BLaER1 treated with 17β-estradiol and CSF1 and Interleukin-3, amounts not matched to agents 10 nM and 100 nM (cell line): ENCODE measurements at regions not wholly inside any gene's neighbourhood (a gene's known extent, or its start where the extent isn't known, plus 50 kb on each side); places are given as distances from the start of the nearest gene placed in this dataset.
"Not testable (repeated sequence)": the region's sequence is repeated elsewhere in the genome, so short reads cannot be mapped to it uniquely, and the experiment has no call there.

Experiments
- H3K27ac ChIP-seq, 11 experiments: shearing (Covaris generic); formaldehyde crosslinking; 2 replicates each; pipeline ENCODE4 v1.8.1; 2022
- H3K27me3 ChIP-seq, 11 experiments: shearing (Covaris generic); formaldehyde crosslinking; 2 replicates each; pipeline ENCODE4 v1.8.1; 2022
- H3K36me3 ChIP-seq, 11 experiments: shearing (Covaris generic); formaldehyde crosslinking; 2 replicates each; pipeline ENCODE4 v1.8.1; 2022
- H3K4me1 ChIP-seq, 10 experiments: shearing (Covaris generic); formaldehyde crosslinking; 2 replicates each; pipeline ENCODE4 v1.8.1; 2022
- H3K4me2 ChIP-seq, 11 experiments: shearing (Covaris generic); formaldehyde crosslinking; 2 replicates each; pipeline ENCODE4 v1.8.1; 2022
- H3K4me3 ChIP-seq, 10 experiments: shearing (Covaris generic); formaldehyde crosslinking; 2 replicates each; pipeline ENCODE4 v1.8.1; 2022
- H3K9ac ChIP-seq, 11 experiments: shearing (Covaris generic); formaldehyde crosslinking; 2 replicates each; pipeline ENCODE4 v1.8.1; 2022
- H3K9me3 ChIP-seq, 11 experiments: shearing (Covaris generic); formaldehyde crosslinking; replicated peaks in 1 of 11; 2 replicates each; pipeline ENCODE4 v1.8.1; 2022
- H4K20me1 ChIP-seq, 11 experiments: shearing (Covaris generic); formaldehyde crosslinking; 2 replicates each; pipeline ENCODE4 v1.8.1; 2022
- Cebpa-rat ChIP-seq, 11 experiments: shearing (Covaris generic); IDR thresholded peaks; 2 replicates each; pipeline ENCODE4 v1.8.1; 2022

DNA sequence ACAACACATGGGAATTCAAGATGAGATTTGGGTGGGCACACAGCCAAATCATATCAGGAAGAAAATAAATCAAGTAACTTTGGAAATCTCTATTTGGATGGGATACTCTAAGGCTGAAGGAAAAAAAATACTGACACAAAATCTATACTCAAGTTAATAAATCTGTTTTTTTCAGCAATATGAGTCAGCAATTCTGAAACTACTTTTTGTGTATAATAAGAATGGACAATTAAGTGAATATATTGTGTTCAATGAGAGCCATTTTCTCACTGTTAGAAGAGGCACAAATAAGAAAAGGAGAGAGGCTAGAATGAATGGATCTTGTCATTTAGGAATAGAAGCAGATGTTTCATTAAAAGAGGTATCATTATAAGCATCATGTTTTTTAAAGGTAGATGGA, 651.0 kb downstream of the TAF11L14 start:
- H3K4me1 ChIP-seq: no peaks in the 10 kb centered on the region
- H3K36me3 ChIP-seq: no peaks in the 10 kb centered on the region
- no peaks in the 10 kb centered on the region for H3K27me3 ChIP-seq
- TF ChIP-seq Cebpa-rat (IDR thresholded peaks at IDR 0.05): no peak
- H3K4me3 ChIP-seq: no peak overlapping the region
- peaks cover 0 to 4% (median 0%) of the 10 kb centered on the region in 11 experiments; a peak in 2 of 22 replicates for H3K9me3 ChIP-seq
- no peaks in the 10 kb centered on the region for H4K20me1 ChIP-seq
- H3K4me2 ChIP-seq: no peak overlapping the region
- H3K9ac ChIP-seq: no peak overlapping the region
- H3K27ac ChIP-seq: no peak overlapping the region

DNA sequence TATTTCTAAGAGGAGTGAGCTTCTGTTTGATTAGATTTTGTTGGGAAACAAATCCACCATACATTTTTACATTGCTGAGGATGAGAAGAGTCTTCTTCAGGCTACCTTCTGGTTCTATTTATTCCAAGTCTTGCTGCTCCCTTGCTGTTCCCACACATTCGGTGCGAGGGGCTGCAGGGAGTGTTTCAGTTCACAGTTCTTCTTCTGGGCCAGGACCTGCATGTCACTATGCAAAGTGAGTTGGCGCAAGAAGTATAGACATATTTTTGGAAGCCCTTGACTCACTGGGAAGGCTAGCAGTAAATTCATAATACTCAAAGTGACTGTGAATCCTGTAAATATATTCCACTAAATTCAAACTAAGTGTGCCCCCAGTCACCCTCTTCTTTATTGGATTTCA, 657.9 kb downstream of the TAF11L14 start:
- no peaks in the 10 kb centered on the region for H3K27me3 ChIP-seq
- H3K27ac ChIP-seq: no peak overlapping the region
- no peak for TF ChIP-seq Cebpa-rat (IDR thresholded peaks at IDR 0.05)
- no peak overlapping the region for H3K9ac ChIP-seq
- H3K9me3 ChIP-seq: peaks cover 0 to 10% (median 0%) of the 10 kb centered on the region in 11 experiments; a peak in 1 of 22 replicates
- H4K20me1 ChIP-seq: no peaks in the 10 kb centered on the region
- no peak overlapping the region for H3K4me2 ChIP-seq
- H3K4me3 ChIP-seq: no peak overlapping the region
- no peaks in the 10 kb centered on the region for H3K36me3 ChIP-seq
- no peaks in the 10 kb centered on the region for H3K4me1 ChIP-seq

DNA sequence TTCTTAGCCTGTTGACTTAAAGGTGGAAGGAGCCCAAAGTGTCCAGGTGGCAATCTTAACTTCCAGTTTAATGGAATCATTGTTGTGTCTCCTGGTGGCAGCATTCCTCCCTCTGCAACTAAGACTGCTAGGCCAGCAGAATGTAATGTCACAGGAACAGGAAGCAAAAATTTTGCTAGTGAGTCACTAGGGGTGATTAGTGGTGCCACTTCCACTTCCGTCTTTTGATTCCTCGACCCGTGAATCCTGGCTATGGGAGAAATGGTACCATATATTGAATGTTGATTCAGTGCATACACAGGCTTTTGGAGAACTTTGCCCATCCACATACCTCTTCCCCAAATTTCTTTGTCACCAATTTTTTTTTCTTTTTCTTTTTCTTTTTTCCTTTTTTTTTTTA, 661.4 kb downstream of the TAF11L14 start:
- not testable (repeated sequence) for H3K36me3 ChIP-seq, H3K27ac ChIP-seq, H3K9me3 ChIP-seq, H3K4me1 ChIP-seq, H4K20me1 ChIP-seq, H3K4me3 ChIP-seq, H3K9ac ChIP-seq, H3K27me3 ChIP-seq, H3K4me2 ChIP-seq

DNA sequence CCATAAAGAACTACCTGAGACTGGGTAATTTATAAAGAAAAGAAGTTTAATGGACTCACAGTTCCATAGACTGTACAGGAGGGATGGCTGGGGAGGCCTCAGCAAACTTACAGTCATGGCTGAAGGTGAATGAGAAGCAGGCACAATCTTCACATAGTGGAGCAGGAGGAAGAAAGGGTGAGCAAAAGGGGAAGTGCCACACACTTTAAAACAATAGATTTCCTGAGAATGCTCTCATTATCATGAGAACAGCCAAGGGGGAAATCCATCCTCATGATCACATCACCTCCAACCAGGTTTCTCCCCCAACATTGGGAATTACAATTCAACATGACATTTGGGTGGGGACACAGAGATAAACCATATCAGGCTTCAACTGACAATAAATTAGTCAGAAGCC, 664.9 kb downstream of the TAF11L14 start:
- H3K36me3 ChIP-seq: no peaks in the 10 kb centered on the region
- peaks cover 0 to 6% (median 0%) of the 10 kb centered on the region in 10 experiments; a peak in 1 of 20 replicates for H3K4me1 ChIP-seq
- H3K9me3 ChIP-seq: peaks cover 0 to 10% (median 0%) of the 10 kb centered on the region in 11 experiments; a peak in 1 of 22 replicates
- H3K27me3 ChIP-seq: no peaks in the 10 kb centered on the region
- no peak overlapping the region for H3K27ac ChIP-seq
- no peak for TF ChIP-seq Cebpa-rat (IDR thresholded peaks at IDR 0.05)
- H4K20me1 ChIP-seq: no peaks in the 10 kb centered on the region
- no peak overlapping the region for H3K4me3 ChIP-seq
- H3K9ac ChIP-seq: no peak overlapping the region
- H3K4me2 ChIP-seq: no peak overlapping the region

DNA sequence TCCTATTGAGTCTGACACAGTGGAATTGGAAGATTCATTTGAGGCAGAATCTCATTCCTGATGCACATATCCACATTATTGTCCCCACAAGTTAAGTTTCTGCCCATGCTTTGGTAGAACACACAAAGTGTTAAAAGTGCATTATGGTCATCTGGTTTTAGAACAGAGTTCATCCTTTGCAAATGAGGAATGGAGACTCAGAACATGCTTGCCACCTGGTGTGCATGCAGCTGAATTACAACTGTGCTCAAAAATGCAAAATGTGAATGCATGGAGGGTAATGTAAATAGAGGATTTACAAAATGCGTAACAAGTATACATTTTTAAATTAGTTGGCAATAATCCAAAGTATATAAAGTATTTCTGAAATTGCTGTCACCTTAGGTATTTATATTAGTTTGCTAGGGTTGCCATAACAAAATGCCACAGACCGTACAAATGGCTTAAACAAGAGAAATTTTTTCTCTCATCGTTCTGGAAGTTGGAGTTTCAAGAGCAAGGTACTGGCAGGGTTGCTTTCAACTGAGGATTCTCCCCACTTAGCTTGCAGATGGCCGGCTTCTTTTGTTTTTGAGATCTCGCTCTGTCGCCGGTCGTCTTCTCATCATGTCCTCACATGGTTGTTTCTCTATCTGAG, 671.1 kb downstream of the TAF11L14 start:
- H3K9me3 ChIP-seq: peaks cover 3 to 16% (median 8%) of the 10 kb centered on the region in 11 experiments; a peak in 16 of 22 replicates
- no peak overlapping the region for H3K27ac ChIP-seq
- no peaks in the 10 kb centered on the region for H4K20me1 ChIP-seq
- no peak overlapping the region for H3K4me2 ChIP-seq
- no peaks in the 10 kb centered on the region for H3K4me1 ChIP-seq
- TF ChIP-seq Cebpa-rat (IDR thresholded peaks at IDR 0.05): no peak
- no peak overlapping the region for H3K9ac ChIP-seq
- no peaks in the 10 kb centered on the region for H3K36me3 ChIP-seq
- H3K27me3 ChIP-seq: no peaks in the 10 kb centered on the region
- H3K4me3 ChIP-seq: no peak overlapping the region

DNA sequence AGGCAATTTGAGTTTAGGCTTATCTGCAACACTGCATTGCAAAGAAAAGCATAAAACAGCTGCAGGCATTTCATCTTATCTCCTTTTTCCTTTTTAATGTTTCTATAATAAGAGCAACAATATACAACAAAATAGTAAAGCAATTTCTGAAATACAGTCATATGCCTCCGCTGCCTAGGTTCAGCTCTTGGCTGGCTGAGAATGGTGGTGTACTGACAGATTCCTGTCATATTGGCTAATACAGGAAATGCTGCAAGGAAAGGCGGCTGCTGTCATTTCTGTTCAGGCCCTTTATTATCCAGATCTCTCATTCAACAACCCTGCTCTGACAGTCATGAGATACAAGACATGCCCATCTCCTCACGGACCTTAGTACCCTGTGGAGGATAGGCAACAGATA, 677.0 kb downstream of the TAF11L14 start:
- no peak overlapping the region for H3K4me2 ChIP-seq
- no peak overlapping the region for H3K27ac ChIP-seq
- no peak for TF ChIP-seq Cebpa-rat (IDR thresholded peaks at IDR 0.05)
- H3K27me3 ChIP-seq: no peaks in the 10 kb centered on the region
- no peaks in the 10 kb centered on the region for H3K36me3 ChIP-seq
- H3K9me3 ChIP-seq: peaks cover 3 to 16% (median 8%) of the 10 kb centered on the region in 11 experiments; a peak in 16 of 22 replicates
- no peaks in the 10 kb centered on the region for H3K4me1 ChIP-seq
- no peaks in the 10 kb centered on the region for H4K20me1 ChIP-seq
- H3K9ac ChIP-seq: no peak overlapping the region
- H3K4me3 ChIP-seq: no peak overlapping the region

DNA sequence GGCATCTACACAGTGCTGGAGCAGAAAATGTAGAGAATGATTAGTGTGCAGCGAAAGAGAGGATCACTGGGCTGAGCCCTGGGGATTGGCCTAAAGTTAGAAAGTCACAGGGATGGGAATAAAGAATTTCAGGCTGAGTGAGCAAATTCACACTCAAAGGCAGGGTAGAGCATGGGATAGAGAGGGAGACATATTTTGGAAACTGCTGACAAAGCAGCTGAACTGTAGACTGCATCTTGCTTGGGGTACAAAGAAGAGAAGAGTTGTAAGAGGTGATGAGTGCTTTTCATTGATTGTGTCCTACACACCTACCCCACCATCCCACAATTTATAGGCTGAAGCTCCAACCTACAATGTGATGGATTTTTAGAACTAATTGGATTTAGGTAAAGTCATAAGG, 677.8 kb downstream of the TAF11L14 start:
- H3K4me3 ChIP-seq: no peak overlapping the region
- no peak overlapping the region for H3K4me2 ChIP-seq
- no peaks in the 10 kb centered on the region for H3K27me3 ChIP-seq
- no peak overlapping the region for H3K27ac ChIP-seq
- no peak for TF ChIP-seq Cebpa-rat (IDR thresholded peaks at IDR 0.05)
- no peak overlapping the region for H3K9ac ChIP-seq
- no peaks in the 10 kb centered on the region for H3K36me3 ChIP-seq
- H3K4me1 ChIP-seq: no peaks in the 10 kb centered on the region
- H4K20me1 ChIP-seq: no peaks in the 10 kb centered on the region
- H3K9me3 ChIP-seq: peaks cover 3 to 16% (median 8%) of the 10 kb centered on the region in 11 experiments; a peak in 16 of 22 replicates

DNA sequence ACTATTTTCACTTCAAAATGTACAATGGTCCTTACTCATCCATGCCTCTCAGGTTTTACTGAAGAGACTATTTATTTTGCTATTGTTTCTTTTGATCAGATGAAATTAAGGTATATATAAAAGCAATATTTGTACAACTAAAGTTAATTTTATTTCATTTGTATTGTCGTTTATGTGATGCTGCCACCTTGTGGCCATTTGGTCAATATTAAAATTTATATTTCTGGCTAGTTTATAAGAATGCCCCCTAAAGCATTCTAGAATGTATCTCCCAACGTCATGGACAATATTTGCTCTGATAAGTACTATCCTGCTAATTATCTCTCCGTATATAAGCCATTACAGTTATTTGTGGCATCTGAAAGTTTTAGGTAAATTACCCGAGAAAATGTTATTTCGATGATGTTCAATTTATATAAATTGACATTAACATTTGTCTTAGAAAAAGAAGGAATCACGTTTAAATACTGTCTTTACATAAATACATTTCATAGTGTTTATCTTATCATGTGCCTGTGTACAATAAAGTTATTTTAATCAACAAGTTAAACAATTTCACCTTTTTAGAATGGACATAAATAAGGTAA, 680.0 kb downstream of the TAF11L14 start:
- TF ChIP-seq Cebpa-rat (IDR thresholded peaks at IDR 0.05): no peak
- H3K27me3 ChIP-seq: no peaks in the 10 kb centered on the region
- H3K4me2 ChIP-seq: no peak overlapping the region
- no peaks in the 10 kb centered on the region for H3K36me3 ChIP-seq
- H3K4me1 ChIP-seq: no peaks in the 10 kb centered on the region
- no peak overlapping the region for H3K4me3 ChIP-seq
- H3K9ac ChIP-seq: no peak overlapping the region
- H3K27ac ChIP-seq: no peak overlapping the region
- H3K9me3 ChIP-seq: peaks cover under 1 to 6% (median 3%) of the 10 kb centered on the region in 11 experiments; a peak in 15 of 22 replicates
- H4K20me1 ChIP-seq: no peaks in the 10 kb centered on the region

DNA sequence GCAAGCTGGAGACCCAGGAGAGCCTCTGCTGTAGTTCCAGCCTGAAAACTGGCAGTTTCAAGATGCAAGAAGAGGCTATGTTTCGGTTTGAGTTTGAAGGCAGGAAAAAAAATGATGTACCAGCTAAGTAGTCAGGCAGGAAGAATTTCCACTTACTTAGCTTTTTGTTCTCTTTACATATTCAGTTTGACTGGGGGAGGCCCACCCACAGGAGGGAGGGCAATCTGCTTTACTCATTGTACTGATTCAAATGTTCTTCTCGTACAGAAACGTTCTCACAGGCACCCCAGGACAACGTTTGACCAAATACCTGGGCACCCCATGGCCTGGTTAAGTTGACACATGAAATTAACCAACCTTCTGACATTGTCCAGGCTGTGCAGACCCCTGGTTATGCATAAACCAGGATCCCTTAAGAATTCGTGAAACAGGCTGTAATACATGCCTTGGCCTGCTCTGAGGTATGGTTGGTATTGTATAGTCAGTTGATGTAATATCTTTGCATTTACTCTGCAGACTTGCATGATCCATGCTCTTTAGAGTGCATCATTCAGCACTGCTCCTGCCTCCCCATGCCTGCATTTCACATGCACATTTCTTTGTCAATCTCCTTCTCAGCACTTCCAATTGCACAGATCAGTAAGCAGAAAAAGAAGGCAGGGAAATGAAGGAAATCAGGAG, 687.1 kb downstream of the TAF11L14 start:
- Histone ChIP-seq H3K4me3 (no peak overlapping the region), H3K27ac (no peak overlapping the region), H4K20me1 (no peaks in the 10 kb centered on the region), H3K36me3 (no peaks in the 10 kb centered on the region), H3K9me3 (peaks cover 6 to 18% (median 11%) of the 10 kb centered on the region in 11 experiments; a peak in 19 of 22 replicates), H3K4me2 (no peak overlapping the region), H3K9ac (no peak overlapping the region), H3K27me3 (no peaks in the 10 kb centered on the region), H3K4me1 (peaks cover 0 to 21% (median 10%) of the 10 kb centered on the region in 10 experiments; a peak in 12 of 20 replicates)
- TF ChIP-seq Cebpa-rat (IDR thresholded peaks at IDR 0.05): no peak
